GM19463 (cell line): ENCODE measurements at regions not wholly inside any gene's neighbourhood (a gene's known extent, or its start where the extent isn't known, plus 50 kb on each side); places are given as distances from the start of the nearest gene placed in this dataset.

Experiments
- ATAC-seq: cut with Tn5 transposase; IDR thresholded peaks from one replicate; pipeline ENCODE4 v1.9.1; 2021; ENCODE audit warnings: mild to moderate bottlenecking, moderate library complexity; ENCODE audit not compliant: unreplicated experiment

GRCh38 chr17:69761767-69762321, 313.2 kb upstream of the KCNJ16 start:
- ATAC-seq, result no peak

GRCh38 chr17:69762359-69762758, 312.7 kb upstream of the KCNJ16 start:
- ATAC-seq, result no peak

GRCh38 chr17:69762766-69763165, 312.3 kb upstream of the KCNJ16 start:
- no peak for ATAC-seq

- ATAC-seq, result no peak
Observed at GRCh38 chr17:69763503-69763902, 311.5 kb upstream of the KCNJ16 start.

GRCh38 chr17:69764146-69764545, 310.9 kb upstream of the KCNJ16 start:
- no peak for ATAC-seq

GRCh38 chr17:69769050-69769449, 306.0 kb upstream of the KCNJ16 start:
- ATAC-seq, result no peak

GRCh38 chr17:69773081-69773480, 301.9 kb upstream of the KCNJ16 start:
- ATAC-seq, result no peak

GRCh38 chr17:69779378-69780214, 295.4 kb upstream of the KCNJ16 start:
- no peak for ATAC-seq

GRCh38 chr17:69783865-69784264, 291.2 kb upstream of the KCNJ16 start:
- no peak for ATAC-seq

- ATAC-seq, result no peak
Observed at GRCh38 chr17:69788957-69789356, 286.1 kb upstream of the KCNJ16 start.

GRCh38 chr17:69796078-69796477, 278.9 kb upstream of the KCNJ16 start:
- no peak for ATAC-seq

- ATAC-seq, result no peak
Observed at GRCh38 chr17:69800870-69801269, 274.2 kb upstream of the KCNJ16 start.

GRCh38 chr17:69801368-69801767, 273.7 kb upstream of the KCNJ16 start:
- ATAC-seq, result no peak

- ATAC-seq, result no peak
Observed at GRCh38 chr17:69802045-69802740, 272.8 kb upstream of the KCNJ16 start.

- ATAC-seq, result no peak
Observed at GRCh38 chr17:69809331-69809730, 265.7 kb upstream of the KCNJ16 start.

GRCh38 chr17:69810326-69810965, 264.6 kb upstream of the KCNJ16 start:
- no peak for ATAC-seq

- no peak for ATAC-seq
Observed at GRCh38 chr17:69812240-69812837, 262.7 kb upstream of the KCNJ16 start.

GRCh38 chr17:69814031-69814430, 261.0 kb upstream of the KCNJ16 start:
- ATAC-seq, result no peak

- no peak for ATAC-seq
Observed at GRCh38 chr17:69815406-69815805, 259.6 kb upstream of the KCNJ16 start.

- ATAC-seq, result no peak
Observed at GRCh38 chr17:69818467-69818866, 256.6 kb upstream of the KCNJ16 start.
